GM12878 (cell line): ENCODE measurements at regions not wholly inside any gene's neighbourhood (a gene's known extent, or its start where the extent isn't known, plus 50 kb on each side); places are given as distances from the start of the nearest gene placed in this dataset.

Experiments used
- ATAC-seq: fragments of 200-7000 bp; cut with Tn5 transposase; 3 replicates; pipeline ENCODE4 v1.9.1; 2020; ENCODE audit warnings: mild to moderate bottlenecking, moderate library complexity
- BruUV-seq: library from RNA; stranded (reverse); fragments of 400-500 nt; replicated peaks from 2 replicates; lab custom pipeline; 2021; lab: Mats Ljungman, UMichigan
- CTCF ChIA-PET: fragments of 300-600 bp; sonication (Branson Sonifier 250); formaldehyde crosslinking; extraction: SDS; loops from one replicate; lab custom pipeline; 2021; ENCODE audit warnings: inconsistent platforms; lab: Yijun Ruan, JAX
- POLR2A ChIA-PET: fragments of 350-600 bp; formaldehyde crosslinking; extraction: SDS; loops from one replicate; lab custom pipeline; 2021; ENCODE audit warnings: inconsistent platforms; lab: Charles Lee
- RAD21 ChIA-PET: fragments of 300-600 bp; sonication (Branson Sonifier 250); formaldehyde crosslinking; loops from one replicate; lab custom pipeline; 2023; ENCODE audit warnings: antibody characterized with exemption; ENCODE audit not compliant: unreplicated experiment; lab: Charles Lee
- SMC1A ChIA-PET: fragments of 300-600 bp; sonication (Branson Sonifier 250); formaldehyde crosslinking; loops from one replicate; lab custom pipeline; 2023; ENCODE audit not compliant: unreplicated experiment, uncharacterized antibody; lab: Charles Lee
- DNase-seq: peaks from one replicate; pipeline ENCODE4 v3.0.0-alpha.2; 2011; ENCODE audit warnings: low read depth, low spot score
- FAIRE-seq: peaks from 3 replicates; lab custom pipeline; 2011; peaks lifted over from hg19 to GRCh38; lab: Jason Lieb, UNC
- H2AFZ ChIP-seq: 2 replicates; pipeline ENCODE4 v1.6.0; 2011; ENCODE audit warnings: low read depth, low read length, control low read depth; ENCODE audit not compliant: control insufficient read depth
- H3K27ac ChIP-seq: 2 replicates; pipeline ENCODE4 v1.5.1; 2011; ENCODE audit warnings: control low read depth; ENCODE audit not compliant: control insufficient read depth, insufficient read depth
- H3K27me3 ChIP-seq, 2 experiments: replicated peaks in 1 of 2; 2 replicates each; pipeline versions ENCODE4 v1.6.0 to v1.6.1; 2011; ENCODE audit warnings: low read length in 1 of 2; ENCODE audit not compliant: control insufficient read depth in 2 of 2, insufficient read depth in 2 of 2
- H3K36me3 ChIP-seq, 2 experiments: 2 replicates each; pipeline ENCODE4 v1.5.1; 2011; ENCODE audit warnings: low read length in 1 of 2; ENCODE audit not compliant: control insufficient read depth in 2 of 2, insufficient read depth in 2 of 2
- H3K4me1 ChIP-seq: 2 replicates; pipeline ENCODE4 v1.6.1; 2011; ENCODE audit warnings: mild to moderate bottlenecking, low read length, moderate library complexity, mixed read lengths; ENCODE audit not compliant: control insufficient read depth, insufficient read depth
- H3K4me2 ChIP-seq: 2 replicates; pipeline ENCODE4 v1.6.0; 2011; ENCODE audit warnings: control low read depth; ENCODE audit not compliant: control insufficient read depth, insufficient read depth
- H3K4me3 ChIP-seq: fragments of 200-600 bp; sonication (generic); 2 replicates; pipeline ENCODE4 v1.5.1; 2016
- H3K79me2 ChIP-seq: 2 replicates; pipeline ENCODE4 v1.6.0; 2011; ENCODE audit warnings: low read length; ENCODE audit not compliant: control insufficient read depth, insufficient read depth
- H3K9ac ChIP-seq: 2 replicates; pipeline ENCODE4 v1.8.0; 2011; ENCODE audit warnings: low read length, control low read depth, mixed read lengths; ENCODE audit not compliant: control insufficient read depth, insufficient read depth
- H3K9me3 ChIP-seq: replicated peaks from 3 replicates; pipeline ENCODE4 v1.5.1; 2011; ENCODE audit warnings: mild to moderate bottlenecking, low read length; ENCODE audit not compliant: control insufficient read depth, insufficient read depth
- H4K20me1 ChIP-seq: 2 replicates; pipeline ENCODE4 v1.6.0; 2011; ENCODE audit not compliant: control insufficient read depth, insufficient read depth
- CHD4 ChIP-seq: fragments of 200-600 bp; sonication (generic); IDR thresholded peaks from 2 replicates; pipeline ENCODE4 v1.6.1; 2016; ENCODE audit warnings: mild to moderate bottlenecking
- PBX3 ChIP-seq: IDR thresholded peaks from 2 replicates; pipeline ENCODE4 v1.6.1; 2011; ENCODE audit warnings: mild to moderate bottlenecking, low read depth, low read length, moderate library complexity; ENCODE audit not compliant: insufficient replicate concordance
- RAD21 ChIP-seq: IDR thresholded peaks from 2 replicates; pipeline ENCODE4 v1.6.1; 2011; ENCODE audit warnings: mild to moderate bottlenecking, low read depth, low read length, moderate library complexity; ENCODE audit not compliant: insufficient read depth
- SUPT20H ChIP-seq: IDR thresholded peaks from 2 replicates; pipeline ENCODE4 v1.6.1; 2011; ENCODE audit warnings: low read depth, mild to moderate bottlenecking, low read length, moderate library complexity, borderline replicate concordance; ENCODE audit not compliant: control insufficient read depth
- SUZ12 ChIP-seq: fragments of 200-600 bp; sonication (generic); IDR thresholded peaks from one replicate; pipeline ENCODE4 v1.6.1; 2018; ENCODE audit warnings: antibody characterized with exemption, mild to moderate bottlenecking; ENCODE audit not compliant: unreplicated experiment
- ZNF217 ChIP-seq: fragments of 450-650 bp; IDR thresholded peaks from 2 replicates; pipeline ENCODE4 v1.6.1; 2017; ENCODE audit warnings: antibody characterized with exemption, mild to moderate bottlenecking
- WGBS: methylation state at CpG from one replicate; pipeline ENCODE4 v1.1.6; 2016; ENCODE audit warnings: low lambda C conversion rate; ENCODE audit not compliant: insufficient replicate concordance, insufficient coverage; ENCODE audit errors: missing lambda C conversion rate; 5-methylcytosine and 5-hydroxymethylcytosine counted together
- in situ Hi-C: fragments of 300-500 bp; cut with MboI; formaldehyde crosslinking; loops from 9 replicates; pipeline ENCODE4 v1.14.3; 2018; ENCODE audit warnings: mixed read lengths
- intact Hi-C: fragments of 100-400 bp; cut with micrococcal nuclease; formaldehyde crosslinking; loops from one replicate; pipeline ENCODE4 v1.14.2; 2022; ENCODE audit not compliant: unreplicated experiment
- TF ChIP-seq, protein P1 (sequence below): fragments of 450-650 bp; IDR thresholded peaks from 2 replicates; pipeline ENCODE4 v1.6.1; 2017; ENCODE audit warnings: mild to moderate bottlenecking, moderate library complexity
- TF ChIP-seq, protein P2 (sequence below), 3 experiments: IDR thresholded peaks in 2 of 3; conservative IDR thresholded peaks in 1 of 3; 2 replicates each; pipeline ENCODE4 v1.5.1; 2011; ENCODE audit warnings: low read depth in 3 of 3, low read length in 3 of 3, mild to moderate bottlenecking in 3 of 3, control low read depth in 2 of 3, moderate library complexity in 2 of 3, inconsistent platforms in 1 of 3, mixed read lengths in 1 of 3; ENCODE audit not compliant: control insufficient read depth in 2 of 3, insufficient read depth in 1 of 3; ENCODE audit errors: extremely low read depth in 1 of 3
- TF ChIP-seq, protein P3 (sequence below): fragments of 150-350 bp; IDR thresholded peaks from 2 replicates; pipeline ENCODE4 v1.6.1; 2014; ENCODE audit warnings: mild to moderate bottlenecking, low read depth, low read length

DNA sequence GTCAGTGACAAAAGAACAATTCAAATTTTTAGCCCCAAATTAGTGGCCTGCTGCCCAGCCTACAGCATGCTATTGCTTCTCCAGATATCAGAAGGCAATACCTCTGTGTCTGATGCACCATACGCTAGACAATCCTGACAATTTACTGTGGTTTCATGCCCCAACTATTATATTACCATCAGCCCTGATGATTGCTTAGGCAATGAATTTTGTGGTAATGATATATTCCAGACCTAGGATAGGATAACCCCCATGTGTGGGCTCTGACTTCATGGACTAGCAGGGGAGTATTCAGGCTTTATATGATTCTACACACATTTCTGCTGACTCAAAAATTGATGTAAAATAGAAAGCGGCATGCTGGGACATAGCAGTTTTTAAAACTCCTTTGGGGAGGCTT, 168.7 kb upstream of the FST start:
- CTCF ChIA-PET, result no interaction called here
- Histone ChIP-seq H4K20me1 (no peaks in the 10 kb centered on the region), H3K27ac (no peak overlapping the region), H2AFZ (no peak overlapping the region), H3K9me3 (no peaks in the 10 kb centered on the region), H3K4me2 (no peak overlapping the region), H3K36me3 (no peaks in the 10 kb centered on the region), H3K9ac (no peak overlapping the region), H3K4me1 (no peaks in the 10 kb centered on the region), H3K79me2 (no peaks in the 10 kb centered on the region), H3K27me3 (no peaks in the 10 kb centered on the region), H3K4me3 (no peak overlapping the region)
- intact Hi-C loops (no loop called here), in situ Hi-C loops (no loop called here)
- FAIRE-seq, result no peak
- DNase-seq, result no peak
- POLR2A ChIA-PET, result no interaction called here
- no peak for ATAC-seq
- SMC1A ChIA-PET, result no interaction called here
- BruUV-seq, result no TSS peak
- RAD21 ChIA-PET, result no interaction called here
- TF ChIP-seq RAD21 (no peak), SUZ12 (no peak), CHD4 (no peak), SUPT20H (no peak), PBX3 (no peak), ZNF217 (no peak)
- TF ChIP-seq, protein P1, sequence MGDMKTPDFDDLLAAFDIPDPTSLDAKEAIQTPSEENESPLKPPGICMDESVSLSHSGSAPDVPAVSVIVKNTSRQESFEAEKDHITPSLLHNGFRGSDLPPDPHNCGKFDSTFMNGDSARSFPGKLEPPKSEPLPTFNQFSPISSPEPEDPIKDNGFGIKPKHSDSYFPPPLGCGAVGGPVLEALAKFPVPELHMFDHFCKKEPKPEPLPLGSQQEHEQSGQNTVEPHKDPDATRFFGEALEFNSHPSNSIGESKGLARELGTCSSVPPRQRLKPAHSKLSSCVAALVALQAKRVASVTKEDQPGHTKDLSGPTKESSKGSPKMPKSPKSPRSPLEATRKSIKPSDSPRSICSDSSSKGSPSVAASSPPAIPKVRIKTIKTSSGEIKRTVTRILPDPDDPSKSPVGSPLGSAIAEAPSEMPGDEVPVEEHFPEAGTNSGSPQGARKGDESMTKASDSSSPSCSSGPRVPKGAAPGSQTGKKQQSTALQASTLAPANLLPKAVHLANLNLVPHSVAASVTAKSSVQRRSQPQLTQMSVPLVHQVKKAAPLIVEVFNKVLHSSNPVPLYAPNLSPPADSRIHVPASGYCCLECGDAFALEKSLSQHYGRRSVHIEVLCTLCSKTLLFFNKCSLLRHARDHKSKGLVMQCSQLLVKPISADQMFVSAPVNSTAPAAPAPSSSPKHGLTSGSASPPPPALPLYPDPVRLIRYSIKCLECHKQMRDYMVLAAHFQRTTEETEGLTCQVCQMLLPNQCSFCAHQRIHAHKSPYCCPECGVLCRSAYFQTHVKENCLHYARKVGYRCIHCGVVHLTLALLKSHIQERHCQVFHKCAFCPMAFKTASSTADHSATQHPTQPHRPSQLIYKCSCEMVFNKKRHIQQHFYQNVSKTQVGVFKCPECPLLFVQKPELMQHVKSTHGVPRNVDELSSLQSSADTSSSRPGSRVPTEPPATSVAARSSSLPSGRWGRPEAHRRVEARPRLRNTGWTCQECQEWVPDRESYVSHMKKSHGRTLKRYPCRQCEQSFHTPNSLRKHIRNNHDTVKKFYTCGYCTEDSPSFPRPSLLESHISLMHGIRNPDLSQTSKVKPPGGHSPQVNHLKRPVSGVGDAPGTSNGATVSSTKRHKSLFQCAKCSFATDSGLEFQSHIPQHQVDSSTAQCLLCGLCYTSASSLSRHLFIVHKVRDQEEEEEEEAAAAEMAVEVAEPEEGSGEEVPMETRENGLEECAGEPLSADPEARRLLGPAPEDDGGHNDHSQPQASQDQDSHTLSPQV, result no peak
- TF ChIP-seq, protein P2, sequence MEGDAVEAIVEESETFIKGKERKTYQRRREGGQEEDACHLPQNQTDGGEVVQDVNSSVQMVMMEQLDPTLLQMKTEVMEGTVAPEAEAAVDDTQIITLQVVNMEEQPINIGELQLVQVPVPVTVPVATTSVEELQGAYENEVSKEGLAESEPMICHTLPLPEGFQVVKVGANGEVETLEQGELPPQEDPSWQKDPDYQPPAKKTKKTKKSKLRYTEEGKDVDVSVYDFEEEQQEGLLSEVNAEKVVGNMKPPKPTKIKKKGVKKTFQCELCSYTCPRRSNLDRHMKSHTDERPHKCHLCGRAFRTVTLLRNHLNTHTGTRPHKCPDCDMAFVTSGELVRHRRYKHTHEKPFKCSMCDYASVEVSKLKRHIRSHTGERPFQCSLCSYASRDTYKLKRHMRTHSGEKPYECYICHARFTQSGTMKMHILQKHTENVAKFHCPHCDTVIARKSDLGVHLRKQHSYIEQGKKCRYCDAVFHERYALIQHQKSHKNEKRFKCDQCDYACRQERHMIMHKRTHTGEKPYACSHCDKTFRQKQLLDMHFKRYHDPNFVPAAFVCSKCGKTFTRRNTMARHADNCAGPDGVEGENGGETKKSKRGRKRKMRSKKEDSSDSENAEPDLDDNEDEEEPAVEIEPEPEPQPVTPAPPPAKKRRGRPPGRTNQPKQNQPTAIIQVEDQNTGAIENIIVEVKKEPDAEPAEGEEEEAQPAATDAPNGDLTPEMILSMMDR (IDR thresholded peaks at IDR 0.05 in 2 of 3, conservative IDR thresholded peaks at IDR 0.05 in 1 of 3; ENCODE audit: control insufficient read depth in 2 of 3, extremely low read depth in 1 of 3, insufficient read depth in 1 of 3, low read depth in 3 of 3, low read length in 3 of 3), result no peak
- TF ChIP-seq, protein P3, sequence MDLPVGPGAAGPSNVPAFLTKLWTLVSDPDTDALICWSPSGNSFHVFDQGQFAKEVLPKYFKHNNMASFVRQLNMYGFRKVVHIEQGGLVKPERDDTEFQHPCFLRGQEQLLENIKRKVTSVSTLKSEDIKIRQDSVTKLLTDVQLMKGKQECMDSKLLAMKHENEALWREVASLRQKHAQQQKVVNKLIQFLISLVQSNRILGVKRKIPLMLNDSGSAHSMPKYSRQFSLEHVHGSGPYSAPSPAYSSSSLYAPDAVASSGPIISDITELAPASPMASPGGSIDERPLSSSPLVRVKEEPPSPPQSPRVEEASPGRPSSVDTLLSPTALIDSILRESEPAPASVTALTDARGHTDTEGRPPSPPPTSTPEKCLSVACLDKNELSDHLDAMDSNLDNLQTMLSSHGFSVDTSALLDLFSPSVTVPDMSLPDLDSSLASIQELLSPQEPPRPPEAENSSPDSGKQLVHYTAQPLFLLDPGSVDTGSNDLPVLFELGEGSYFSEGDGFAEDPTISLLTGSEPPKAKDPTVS, result no peak
- WGBS, result 84% methylated on average over 2 of the region's 2 CpGs
